ENCODE measurements at regions not wholly inside any gene's neighbourhood (a gene's known extent, or its start where the extent isn't known, plus 50 kb on each side); places are given as distances from the start of the nearest gene placed in this dataset.
"Not testable (repeated sequence)": the region's sequence is repeated elsewhere in the genome, so short reads cannot be mapped to it uniquely, and the experiment has no call there.

GRCh38 chr5:145014109-145014508 is 821.0 kb downstream of the PRELID2 start:
- TF ChIP-seq TCF4 (CRISPR knock-in tag; IDR thresholded peaks at IDR 0.05; ENCODE audit: borderline replicate concordance) (peak; percentile 48; the same call in 1 of the 2 replicates), PATZ1 (CRISPR knock-in tag; IDR thresholded peaks at IDR 0.05; ENCODE audit: borderline replicate concordance) (no peak)
- no peak for ATAC-seq

DNA sequence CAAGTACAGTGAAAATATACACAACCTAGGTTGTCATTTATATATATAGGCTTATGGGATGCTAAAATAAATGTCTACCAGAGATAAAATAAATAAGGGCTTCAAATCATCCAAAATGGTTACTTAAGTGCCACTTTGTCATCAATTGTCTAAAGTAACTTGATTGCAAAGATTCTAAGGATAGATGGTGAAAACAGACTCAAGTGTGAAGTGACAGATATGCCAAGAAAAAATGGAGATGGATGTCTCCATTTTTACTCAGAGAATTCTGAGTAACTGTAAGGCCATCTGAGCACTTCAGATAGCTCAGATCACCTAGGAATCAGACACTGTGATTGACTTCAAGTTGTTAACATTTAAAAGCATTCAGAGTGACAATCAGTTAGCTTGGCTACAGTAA is 824.3 kb downstream of the PRELID2 start:
- no peak for TF ChIP-seq ZNF8 (CRISPR knock-in tag; IDR thresholded peaks at IDR 0.05)
- TF ChIP-seq ISL1 (CRISPR knock-in tag; IDR thresholded peaks at IDR 0.05) = no peak
- TF ChIP-seq PATZ1 (CRISPR knock-in tag; IDR thresholded peaks at IDR 0.05; ENCODE audit: borderline replicate concordance) = no peak
- no peak for TF ChIP-seq CSDC2 (CRISPR knock-in tag; IDR thresholded peaks at IDR 0.05)
- TF ChIP-seq PPARA (CRISPR knock-in tag; IDR thresholded peaks at IDR 0.05; ENCODE audit: borderline replicate concordance) = no peak
- no peak for TF ChIP-seq ZFP3 (CRISPR knock-in tag; IDR thresholded peaks at IDR 0.05)
- TF ChIP-seq, protein P1, sequence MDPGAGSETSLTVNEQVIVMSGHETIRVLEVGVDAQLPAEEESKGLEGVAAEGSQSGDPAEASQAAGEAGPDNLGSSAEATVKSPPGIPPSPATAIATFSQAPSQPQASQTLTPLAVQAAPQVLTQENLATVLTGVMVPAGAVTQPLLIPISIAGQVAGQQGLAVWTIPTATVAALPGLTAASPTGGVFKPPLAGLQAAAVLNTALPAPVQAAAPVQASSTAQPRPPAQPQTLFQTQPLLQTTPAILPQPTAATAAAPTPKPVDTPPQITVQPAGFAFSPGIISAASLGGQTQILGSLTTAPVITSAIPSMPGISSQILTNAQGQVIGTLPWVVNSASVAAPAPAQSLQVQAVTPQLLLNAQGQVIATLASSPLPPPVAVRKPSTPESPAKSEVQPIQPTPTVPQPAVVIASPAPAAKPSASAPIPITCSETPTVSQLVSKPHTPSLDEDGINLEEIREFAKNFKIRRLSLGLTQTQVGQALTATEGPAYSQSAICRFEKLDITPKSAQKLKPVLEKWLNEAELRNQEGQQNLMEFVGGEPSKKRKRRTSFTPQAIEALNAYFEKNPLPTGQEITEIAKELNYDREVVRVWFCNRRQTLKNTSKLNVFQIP (CRISPR knock-in tag; IDR thresholded peaks at IDR 0.05; ENCODE audit: borderline replicate concordance, low read depth) = no peak
- TF ChIP-seq ZNF70 (CRISPR knock-in tag; IDR thresholded peaks at IDR 0.05) = no peak
- no peak for TF ChIP-seq ZNF565 (CRISPR knock-in tag; conservative IDR thresholded peaks at IDR 0.05; ENCODE audit: low read depth)
- TF ChIP-seq SNAI2 (CRISPR knock-in tag; IDR thresholded peaks at IDR 0.05) = no peak
- TF ChIP-seq TOX (CRISPR knock-in tag; IDR thresholded peaks at IDR 0.05; ENCODE audit: borderline replicate concordance) = no peak
- TF ChIP-seq ARNTL (CRISPR knock-in tag; IDR thresholded peaks at IDR 0.05; ENCODE audit: borderline replicate concordance, low read depth) = no peak

GRCh38 chr5:145008876-145009530 is 826.1 kb downstream of the PRELID2 start:
- no peak for ATAC-seq
- TF ChIP-seq PPARA (CRISPR knock-in tag; IDR thresholded peaks at IDR 0.05; ENCODE audit: borderline replicate concordance) (no peak), PATZ1 (CRISPR knock-in tag; IDR thresholded peaks at IDR 0.05; ENCODE audit: borderline replicate concordance) (no peak), ZFP30 (CRISPR knock-in tag; IDR thresholded peaks at IDR 0.05) (no peak), TCF4 (CRISPR knock-in tag; IDR thresholded peaks at IDR 0.05; ENCODE audit: borderline replicate concordance) (no peak), OSR1 (CRISPR knock-in tag; IDR thresholded peaks at IDR 0.05) (no peak), ZNF565 (CRISPR knock-in tag; conservative IDR thresholded peaks at IDR 0.05; ENCODE audit: low read depth) (no peak), GLIS3 (CRISPR knock-in tag; IDR thresholded peaks at IDR 0.05) (no peak), SNAI2 (CRISPR knock-in tag; IDR thresholded peaks at IDR 0.05) (no peak), RARB (CRISPR knock-in tag; IDR thresholded peaks at IDR 0.05) (no peak), ZC3H10 (CRISPR knock-in tag; IDR thresholded peaks at IDR 0.05) (no peak), CREB5 (CRISPR knock-in tag; IDR thresholded peaks at IDR 0.05; ENCODE audit: low read depth) (no peak), ZFP3 (CRISPR knock-in tag; IDR thresholded peaks at IDR 0.05) (no peak), CSDC2 (CRISPR knock-in tag; IDR thresholded peaks at IDR 0.05) (no peak), TOX (CRISPR knock-in tag; IDR thresholded peaks at IDR 0.05; ENCODE audit: borderline replicate concordance) (no peak), ZNF70 (CRISPR knock-in tag; IDR thresholded peaks at IDR 0.05) (no peak)
- TF ChIP-seq, protein P2, sequence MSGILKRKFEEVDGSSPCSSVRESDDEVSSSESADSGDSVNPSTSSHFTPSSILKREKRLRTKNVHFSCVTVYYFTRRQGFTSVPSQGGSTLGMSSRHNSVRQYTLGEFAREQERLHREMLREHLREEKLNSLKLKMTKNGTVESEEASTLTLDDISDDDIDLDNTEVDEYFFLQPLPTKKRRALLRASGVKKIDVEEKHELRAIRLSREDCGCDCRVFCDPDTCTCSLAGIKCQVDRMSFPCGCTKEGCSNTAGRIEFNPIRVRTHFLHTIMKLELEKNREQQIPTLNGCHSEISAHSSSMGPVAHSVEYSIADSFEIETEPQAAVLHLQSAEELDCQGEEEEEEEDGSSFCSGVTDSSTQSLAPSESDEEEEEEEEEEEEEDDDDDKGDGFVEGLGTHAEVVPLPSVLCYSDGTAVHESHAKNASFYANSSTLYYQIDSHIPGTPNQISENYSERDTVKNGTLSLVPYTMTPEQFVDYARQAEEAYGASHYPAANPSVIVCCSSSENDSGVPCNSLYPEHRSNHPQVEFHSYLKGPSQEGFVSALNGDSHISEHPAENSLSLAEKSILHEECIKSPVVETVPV (CRISPR knock-in tag; IDR thresholded peaks at IDR 0.05) = no peak

More for the DNA sequence above, 824.3 kb downstream of the PRELID2 start:
- ATAC-seq = no peak

- not testable (repeated sequence) for ATAC-seq
Measured at GRCh38 chr5:144994356-144994755, 823.7 kb downstream of the KCTD16 start.
